ENCODE measurements at regions not wholly inside any gene's neighbourhood (a gene's known extent, or its start where the extent isn't known, plus 50 kb on each side); places are given as distances from the start of the nearest gene placed in this dataset.

DNA sequence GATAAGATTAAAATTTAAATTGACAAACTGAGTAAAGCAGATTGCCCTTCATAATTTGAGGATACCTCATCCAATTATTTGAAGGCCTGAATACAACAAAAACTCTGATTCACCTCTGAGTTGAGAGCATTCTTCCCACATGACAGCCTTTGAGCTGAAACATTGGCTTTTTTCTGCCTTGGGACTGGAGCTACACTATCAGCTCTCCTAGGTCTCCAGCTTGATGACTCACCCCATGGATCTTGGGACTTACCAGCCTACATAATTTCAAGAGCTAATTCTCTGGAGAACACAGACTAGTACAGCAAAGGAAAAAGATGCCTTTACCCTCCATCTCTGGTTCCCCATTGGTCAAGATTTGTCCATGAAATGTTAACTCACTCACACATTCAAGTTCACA is 555.1 kb downstream of the FOXG1 start (continued):
- TF ChIP-seq, protein P1, sequence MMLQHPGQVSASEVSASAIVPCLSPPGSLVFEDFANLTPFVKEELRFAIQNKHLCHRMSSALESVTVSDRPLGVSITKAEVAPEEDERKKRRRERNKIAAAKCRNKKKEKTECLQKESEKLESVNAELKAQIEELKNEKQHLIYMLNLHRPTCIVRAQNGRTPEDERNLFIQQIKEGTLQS (CRISPR knock-in tag; conservative IDR thresholded peaks at IDR 0.05) = no peak
- TF ChIP-seq, protein P2, sequence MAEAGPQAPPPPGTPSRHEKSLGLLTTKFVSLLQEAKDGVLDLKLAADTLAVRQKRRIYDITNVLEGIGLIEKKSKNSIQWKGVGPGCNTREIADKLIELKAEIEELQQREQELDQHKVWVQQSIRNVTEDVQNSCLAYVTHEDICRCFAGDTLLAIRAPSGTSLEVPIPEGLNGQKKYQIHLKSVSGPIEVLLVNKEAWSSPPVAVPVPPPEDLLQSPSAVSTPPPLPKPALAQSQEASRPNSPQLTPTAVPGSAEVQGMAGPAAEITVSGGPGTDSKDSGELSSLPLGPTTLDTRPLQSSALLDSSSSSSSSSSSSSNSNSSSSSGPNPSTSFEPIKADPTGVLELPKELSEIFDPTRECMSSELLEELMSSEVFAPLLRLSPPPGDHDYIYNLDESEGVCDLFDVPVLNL (CRISPR knock-in tag; IDR thresholded peaks at IDR 0.05; ENCODE audit: borderline replicate concordance, low read depth) = no peak

DNA sequence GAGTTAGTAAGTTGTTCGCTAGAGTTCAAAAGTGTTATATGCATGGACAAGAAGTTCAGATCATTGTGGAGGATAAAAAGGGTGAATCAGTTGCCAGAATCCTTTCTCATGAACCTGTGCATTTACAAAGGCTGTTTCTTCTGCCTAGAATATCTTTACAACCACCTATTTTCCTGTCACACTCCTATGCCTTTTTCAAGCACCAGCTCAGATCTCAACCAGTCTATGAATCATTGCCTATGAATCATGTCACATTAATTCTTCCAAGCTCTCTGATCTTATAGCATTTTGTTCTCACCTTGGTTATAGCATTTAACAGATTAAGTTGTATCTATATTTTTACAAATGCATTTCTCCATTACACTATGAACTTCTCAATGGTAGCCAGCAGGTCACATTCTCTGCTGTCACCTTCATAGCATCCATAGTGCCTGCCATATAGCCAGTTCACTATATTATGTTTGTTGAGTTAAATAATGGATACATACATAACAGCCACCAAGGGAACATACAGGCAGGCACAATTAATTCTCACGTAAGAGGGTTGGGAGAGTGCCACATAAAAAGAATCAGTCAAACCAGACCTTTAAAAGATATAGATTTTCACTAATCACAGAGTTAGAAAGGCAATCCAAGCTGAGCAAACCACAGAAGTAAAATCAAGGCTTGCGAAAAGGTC is 573.0 kb downstream of the FOXG1 start:
- ChIA-PET CTCF (no interaction called here), POLR2A (no interaction called here)
- no peak for DNase-seq (ENCODE audit: low spot score)
- no peak for TF ChIP-seq ZNF671 (CRISPR knock-in tag; IDR thresholded peaks at IDR 0.05)
- no peaks in the 10 kb centered on the region; the same call in 1 of the 2 replicates for H3K36me3 Mint-ChIP-seq
- H3K9me3 Mint-ChIP-seq = peaks cover 23% of the 10 kb centered on the region
- no peak overlapping the region for H3K4me3 Mint-ChIP-seq
- H3K4me1 Mint-ChIP-seq = no peaks in the 10 kb centered on the region
- H3K27me3 Mint-ChIP-seq (ENCODE audit: low read depth) = no peaks in the 10 kb centered on the region
- H3K27ac Mint-ChIP-seq = no peak overlapping the region
- no peak for ATAC-seq

DNA sequence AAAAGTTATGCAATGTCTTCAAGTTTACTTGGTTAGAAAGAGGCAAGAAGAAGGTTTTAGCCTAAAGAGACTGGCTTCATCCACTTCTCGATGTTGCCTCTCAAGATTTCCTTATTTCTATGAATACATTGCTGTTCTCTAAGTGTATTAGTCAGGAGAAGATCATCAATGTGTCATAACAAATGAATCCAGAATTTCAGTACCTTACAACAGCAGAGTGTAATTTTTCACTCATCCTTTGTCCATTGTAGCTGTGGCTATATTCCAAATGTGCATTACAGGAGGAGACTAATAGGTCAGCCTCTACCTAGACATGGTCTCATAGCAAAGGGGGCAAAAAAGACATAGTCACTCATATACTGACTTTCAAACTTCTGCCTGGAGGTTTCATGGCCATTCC is 579.1 kb downstream of the PRKD1 start:
- CTCF ChIA-PET = no interaction called here
- no peak for ATAC-seq
- H3K27me3 Mint-ChIP-seq (ENCODE audit: low read depth) = no peaks in the 10 kb centered on the region
- POLR2A ChIA-PET = no interaction called here
- DNase-seq (ENCODE audit: low spot score) = no peak
- no peaks in the 10 kb centered on the region for H3K36me3 Mint-ChIP-seq
- no peaks in the 10 kb centered on the region for H3K4me1 Mint-ChIP-seq
- H3K4me3 Mint-ChIP-seq = no peak overlapping the region
- TF ChIP-seq, protein P3, sequence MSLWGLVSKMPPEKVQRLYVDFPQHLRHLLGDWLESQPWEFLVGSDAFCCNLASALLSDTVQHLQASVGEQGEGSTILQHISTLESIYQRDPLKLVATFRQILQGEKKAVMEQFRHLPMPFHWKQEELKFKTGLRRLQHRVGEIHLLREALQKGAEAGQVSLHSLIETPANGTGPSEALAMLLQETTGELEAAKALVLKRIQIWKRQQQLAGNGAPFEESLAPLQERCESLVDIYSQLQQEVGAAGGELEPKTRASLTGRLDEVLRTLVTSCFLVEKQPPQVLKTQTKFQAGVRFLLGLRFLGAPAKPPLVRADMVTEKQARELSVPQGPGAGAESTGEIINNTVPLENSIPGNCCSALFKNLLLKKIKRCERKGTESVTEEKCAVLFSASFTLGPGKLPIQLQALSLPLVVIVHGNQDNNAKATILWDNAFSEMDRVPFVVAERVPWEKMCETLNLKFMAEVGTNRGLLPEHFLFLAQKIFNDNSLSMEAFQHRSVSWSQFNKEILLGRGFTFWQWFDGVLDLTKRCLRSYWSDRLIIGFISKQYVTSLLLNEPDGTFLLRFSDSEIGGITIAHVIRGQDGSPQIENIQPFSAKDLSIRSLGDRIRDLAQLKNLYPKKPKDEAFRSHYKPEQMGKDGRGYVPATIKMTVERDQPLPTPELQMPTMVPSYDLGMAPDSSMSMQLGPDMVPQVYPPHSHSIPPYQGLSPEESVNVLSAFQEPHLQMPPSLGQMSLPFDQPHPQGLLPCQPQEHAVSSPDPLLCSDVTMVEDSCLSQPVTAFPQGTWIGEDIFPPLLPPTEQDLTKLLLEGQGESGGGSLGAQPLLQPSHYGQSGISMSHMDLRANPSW (CRISPR knock-in tag; conservative IDR thresholded peaks at IDR 0.05; ENCODE audit: low read depth) = no peak
- no peak for TF ChIP-seq NFE2L1 (CRISPR knock-in tag; IDR thresholded peaks at IDR 0.05)
- no peak for TF ChIP-seq TCF7 (CRISPR knock-in tag; IDR thresholded peaks at IDR 0.05; ENCODE audit: low read depth)
- TF ChIP-seq TEAD1 (CRISPR knock-in tag; IDR thresholded peaks at IDR 0.05) = no peak
- TF ChIP-seq ZNF121 (CRISPR knock-in tag; IDR thresholded peaks at IDR 0.05) = no peak
- TF ChIP-seq, protein P4, sequence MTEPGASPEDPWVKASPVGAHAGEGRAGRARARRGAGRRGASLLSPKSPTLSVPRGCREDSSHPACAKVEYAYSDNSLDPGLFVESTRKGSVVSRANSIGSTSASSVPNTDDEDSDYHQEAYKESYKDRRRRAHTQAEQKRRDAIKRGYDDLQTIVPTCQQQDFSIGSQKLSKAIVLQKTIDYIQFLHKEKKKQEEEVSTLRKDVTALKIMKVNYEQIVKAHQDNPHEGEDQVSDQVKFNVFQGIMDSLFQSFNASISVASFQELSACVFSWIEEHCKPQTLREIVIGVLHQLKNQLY (CRISPR knock-in tag; IDR thresholded peaks at IDR 0.05) = no peak
- no peak for TF ChIP-seq ESRRA (CRISPR knock-in tag; IDR thresholded peaks at IDR 0.05; ENCODE audit: borderline replicate concordance)
- no peak for TF ChIP-seq PRRX2 (CRISPR knock-in tag; IDR thresholded peaks at IDR 0.05)
- no peak for TF ChIP-seq JUN (CRISPR knock-in tag; IDR thresholded peaks at IDR 0.05)
- TF ChIP-seq NR3C1 (CRISPR knock-in tag; conservative IDR thresholded peaks at IDR 0.05; ENCODE audit: low read depth) = no peak
- TF ChIP-seq, protein P5, sequence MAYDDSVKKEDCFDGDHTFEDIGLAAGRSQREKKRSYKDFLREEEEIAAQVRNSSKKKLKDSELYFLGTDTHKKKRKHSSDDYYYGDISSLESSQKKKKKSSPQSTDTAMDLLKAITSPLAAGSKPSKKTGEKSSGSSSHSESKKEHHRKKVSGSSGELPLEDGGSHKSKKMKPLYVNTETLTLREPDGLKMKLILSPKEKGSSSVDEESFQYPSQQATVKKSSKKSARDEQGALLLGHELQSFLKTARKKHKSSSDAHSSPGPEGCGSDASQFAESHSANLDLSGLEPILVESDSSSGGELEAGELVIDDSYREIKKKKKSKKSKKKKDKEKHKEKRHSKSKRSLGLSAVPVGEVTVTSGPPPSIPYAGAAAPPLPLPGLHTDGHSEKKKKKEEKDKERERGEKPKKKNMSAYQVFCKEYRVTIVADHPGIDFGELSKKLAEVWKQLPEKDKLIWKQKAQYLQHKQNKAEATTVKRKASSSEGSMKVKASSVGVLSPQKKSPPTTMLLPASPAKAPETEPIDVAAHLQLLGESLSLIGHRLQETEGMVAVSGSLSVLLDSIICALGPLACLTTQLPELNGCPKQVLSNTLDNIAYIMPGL (CRISPR knock-in tag; IDR thresholded peaks at IDR 0.05) = no peak
- TF ChIP-seq, protein P6, sequence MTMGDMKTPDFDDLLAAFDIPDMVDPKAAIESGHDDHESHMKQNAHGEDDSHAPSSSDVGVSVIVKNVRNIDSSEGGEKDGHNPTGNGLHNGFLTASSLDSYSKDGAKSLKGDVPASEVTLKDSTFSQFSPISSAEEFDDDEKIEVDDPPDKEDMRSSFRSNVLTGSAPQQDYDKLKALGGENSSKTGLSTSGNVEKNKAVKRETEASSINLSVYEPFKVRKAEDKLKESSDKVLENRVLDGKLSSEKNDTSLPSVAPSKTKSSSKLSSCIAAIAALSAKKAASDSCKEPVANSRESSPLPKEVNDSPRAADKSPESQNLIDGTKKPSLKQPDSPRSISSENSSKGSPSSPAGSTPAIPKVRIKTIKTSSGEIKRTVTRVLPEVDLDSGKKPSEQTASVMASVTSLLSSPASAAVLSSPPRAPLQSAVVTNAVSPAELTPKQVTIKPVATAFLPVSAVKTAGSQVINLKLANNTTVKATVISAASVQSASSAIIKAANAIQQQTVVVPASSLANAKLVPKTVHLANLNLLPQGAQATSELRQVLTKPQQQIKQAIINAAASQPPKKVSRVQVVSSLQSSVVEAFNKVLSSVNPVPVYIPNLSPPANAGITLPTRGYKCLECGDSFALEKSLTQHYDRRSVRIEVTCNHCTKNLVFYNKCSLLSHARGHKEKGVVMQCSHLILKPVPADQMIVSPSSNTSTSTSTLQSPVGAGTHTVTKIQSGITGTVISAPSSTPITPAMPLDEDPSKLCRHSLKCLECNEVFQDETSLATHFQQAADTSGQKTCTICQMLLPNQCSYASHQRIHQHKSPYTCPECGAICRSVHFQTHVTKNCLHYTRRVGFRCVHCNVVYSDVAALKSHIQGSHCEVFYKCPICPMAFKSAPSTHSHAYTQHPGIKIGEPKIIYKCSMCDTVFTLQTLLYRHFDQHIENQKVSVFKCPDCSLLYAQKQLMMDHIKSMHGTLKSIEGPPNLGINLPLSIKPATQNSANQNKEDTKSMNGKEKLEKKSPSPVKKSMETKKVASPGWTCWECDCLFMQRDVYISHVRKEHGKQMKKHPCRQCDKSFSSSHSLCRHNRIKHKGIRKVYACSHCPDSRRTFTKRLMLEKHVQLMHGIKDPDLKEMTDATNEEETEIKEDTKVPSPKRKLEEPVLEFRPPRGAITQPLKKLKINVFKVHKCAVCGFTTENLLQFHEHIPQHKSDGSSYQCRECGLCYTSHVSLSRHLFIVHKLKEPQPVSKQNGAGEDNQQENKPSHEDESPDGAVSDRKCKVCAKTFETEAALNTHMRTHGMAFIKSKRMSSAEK (CRISPR knock-in tag; IDR thresholded peaks at IDR 0.05; ENCODE audit: borderline replicate concordance) = no peak
- 0 out of 2 replicates have a peak, but pooled peaks cover 3% of the 10 kb centered on the region for H3K9me3 Mint-ChIP-seq
- H3K27ac Mint-ChIP-seq = no peak overlapping the region

All from WTC11 (cell line).